Kidney epithelial cell (primary cell): ENCODE measurements at regions not wholly inside any gene's neighbourhood (a gene's known extent, or its start where the extent isn't known, plus 50 kb on each side); places are given as distances from the start of the nearest gene placed in this dataset.
"Not testable (repeated sequence)": the region's sequence is repeated elsewhere in the genome, so short reads cannot be mapped to it uniquely, and the experiment has no call there.

ENCODE experiments used
- DNase-seq: peaks from one replicate; pipeline ENCODE4 v3.0.0-alpha.2; 2010; ENCODE audit warnings: low read depth
- H3K27me3 ChIP-seq: 2 replicates; pipeline ENCODE4 v1.6.0; 2011; ENCODE audit warnings: low read length; ENCODE audit not compliant: control insufficient read depth, insufficient read depth
- H3K36me3 ChIP-seq: 2 replicates; pipeline ENCODE4 v1.5.1; 2011; ENCODE audit warnings: low read length; ENCODE audit not compliant: control insufficient read depth, insufficient read depth
- H3K4me3 ChIP-seq: 2 replicates; pipeline ENCODE4 v1.5.1; 2011; ENCODE audit warnings: low read depth, mild to moderate bottlenecking, control low read depth, low read length
- TF ChIP-seq, protein P1 (sequence below): IDR thresholded peaks from 2 replicates; pipeline ENCODE4 v1.5.1; 2011; ENCODE audit warnings: mild to moderate bottlenecking, moderate library complexity, low read length, control low read depth, inconsistent platforms; ENCODE audit not compliant: insufficient read depth, poor library complexity, severe bottlenecking

DNA sequence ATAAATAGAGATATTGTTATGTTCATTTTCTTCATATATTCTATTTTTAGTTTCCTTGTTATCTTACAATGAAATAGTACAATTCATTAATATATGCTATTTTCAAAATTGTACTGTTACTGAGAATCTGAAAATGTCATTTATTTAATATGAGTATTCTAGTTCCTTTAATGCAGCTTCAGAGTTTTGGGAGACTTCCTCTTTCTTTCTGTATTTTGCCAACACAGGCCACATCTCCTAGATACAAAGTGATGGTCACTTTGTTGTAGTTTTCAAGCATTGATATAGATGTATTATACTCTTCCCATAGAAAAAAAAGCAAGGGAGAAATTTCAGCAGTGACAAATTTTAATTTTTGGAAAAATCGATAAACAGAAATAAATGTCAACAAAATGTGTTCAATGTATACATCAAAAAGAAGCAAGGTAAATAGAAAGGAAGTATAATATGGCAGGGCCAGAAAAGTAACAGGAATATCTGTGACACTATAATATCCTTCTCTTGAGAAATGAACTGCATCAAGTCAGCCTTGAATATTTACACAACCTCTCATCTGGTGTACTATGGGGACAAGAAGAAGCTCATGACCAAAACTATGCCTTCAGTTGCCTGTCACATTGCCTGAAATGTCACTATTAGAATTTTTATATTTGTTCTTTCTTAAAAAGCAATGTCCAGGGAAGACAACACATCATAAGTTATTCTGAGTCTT is 396.0 kb downstream of the TBC1D32 start:
- no peak for DNase-seq
- no peak overlapping the region for H3K4me3 ChIP-seq
- H3K36me3 ChIP-seq: no peaks in the 10 kb centered on the region
- TF ChIP-seq, protein P1, sequence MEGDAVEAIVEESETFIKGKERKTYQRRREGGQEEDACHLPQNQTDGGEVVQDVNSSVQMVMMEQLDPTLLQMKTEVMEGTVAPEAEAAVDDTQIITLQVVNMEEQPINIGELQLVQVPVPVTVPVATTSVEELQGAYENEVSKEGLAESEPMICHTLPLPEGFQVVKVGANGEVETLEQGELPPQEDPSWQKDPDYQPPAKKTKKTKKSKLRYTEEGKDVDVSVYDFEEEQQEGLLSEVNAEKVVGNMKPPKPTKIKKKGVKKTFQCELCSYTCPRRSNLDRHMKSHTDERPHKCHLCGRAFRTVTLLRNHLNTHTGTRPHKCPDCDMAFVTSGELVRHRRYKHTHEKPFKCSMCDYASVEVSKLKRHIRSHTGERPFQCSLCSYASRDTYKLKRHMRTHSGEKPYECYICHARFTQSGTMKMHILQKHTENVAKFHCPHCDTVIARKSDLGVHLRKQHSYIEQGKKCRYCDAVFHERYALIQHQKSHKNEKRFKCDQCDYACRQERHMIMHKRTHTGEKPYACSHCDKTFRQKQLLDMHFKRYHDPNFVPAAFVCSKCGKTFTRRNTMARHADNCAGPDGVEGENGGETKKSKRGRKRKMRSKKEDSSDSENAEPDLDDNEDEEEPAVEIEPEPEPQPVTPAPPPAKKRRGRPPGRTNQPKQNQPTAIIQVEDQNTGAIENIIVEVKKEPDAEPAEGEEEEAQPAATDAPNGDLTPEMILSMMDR: no peak
- no peaks in the 10 kb centered on the region for H3K27me3 ChIP-seq

DNA sequence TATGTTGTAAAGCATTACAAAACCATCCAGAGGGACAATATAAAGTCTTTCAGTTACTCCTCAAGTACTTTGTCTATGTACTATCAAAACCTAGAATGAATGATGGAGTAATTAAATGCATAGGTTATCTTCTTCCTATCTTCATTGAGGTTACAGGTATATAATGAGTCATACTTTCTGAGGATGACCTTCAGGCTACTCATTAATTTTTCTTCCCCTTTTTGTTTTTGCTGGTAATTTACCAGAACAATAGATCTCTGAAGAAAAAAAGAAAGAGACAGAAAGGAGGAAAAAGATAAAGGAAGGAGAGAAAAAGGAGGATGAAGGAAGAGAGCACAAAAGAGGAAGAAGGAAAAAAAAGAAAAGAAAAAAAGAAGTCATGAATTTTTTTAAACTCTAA is 398.4 kb downstream of the TBC1D32 start:
- DNase-seq: no peak
- Histone ChIP-seq H3K27me3 (no peaks in the 10 kb centered on the region), H3K36me3 (no peaks in the 10 kb centered on the region), H3K4me3 (no peak overlapping the region)
- TF ChIP-seq, protein P1: no peak

DNA sequence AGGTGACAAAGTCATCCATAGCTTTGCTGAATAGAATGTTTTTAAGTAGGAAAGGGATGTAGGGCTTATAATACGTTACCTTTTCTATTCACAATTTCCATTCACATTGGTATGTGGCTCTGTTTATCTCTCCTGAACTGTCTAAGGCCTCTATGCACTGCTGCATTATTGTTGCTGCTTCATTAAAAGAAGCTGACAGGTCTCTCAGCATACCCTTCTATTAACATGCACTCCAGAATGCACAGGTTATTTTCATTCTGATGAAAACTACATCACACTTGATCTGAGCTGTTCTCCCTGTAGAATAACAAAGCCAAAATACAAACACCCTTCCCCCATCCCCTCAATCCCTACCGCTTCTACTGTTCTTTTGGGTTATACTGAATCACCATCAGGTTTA is 399.3 kb downstream of the TBC1D32 start:
- H3K27me3 ChIP-seq: no peaks in the 10 kb centered on the region
- no peak for DNase-seq
- TF ChIP-seq, protein P1: no peak
- H3K36me3 ChIP-seq: no peaks in the 10 kb centered on the region
- no peak overlapping the region for H3K4me3 ChIP-seq

DNA sequence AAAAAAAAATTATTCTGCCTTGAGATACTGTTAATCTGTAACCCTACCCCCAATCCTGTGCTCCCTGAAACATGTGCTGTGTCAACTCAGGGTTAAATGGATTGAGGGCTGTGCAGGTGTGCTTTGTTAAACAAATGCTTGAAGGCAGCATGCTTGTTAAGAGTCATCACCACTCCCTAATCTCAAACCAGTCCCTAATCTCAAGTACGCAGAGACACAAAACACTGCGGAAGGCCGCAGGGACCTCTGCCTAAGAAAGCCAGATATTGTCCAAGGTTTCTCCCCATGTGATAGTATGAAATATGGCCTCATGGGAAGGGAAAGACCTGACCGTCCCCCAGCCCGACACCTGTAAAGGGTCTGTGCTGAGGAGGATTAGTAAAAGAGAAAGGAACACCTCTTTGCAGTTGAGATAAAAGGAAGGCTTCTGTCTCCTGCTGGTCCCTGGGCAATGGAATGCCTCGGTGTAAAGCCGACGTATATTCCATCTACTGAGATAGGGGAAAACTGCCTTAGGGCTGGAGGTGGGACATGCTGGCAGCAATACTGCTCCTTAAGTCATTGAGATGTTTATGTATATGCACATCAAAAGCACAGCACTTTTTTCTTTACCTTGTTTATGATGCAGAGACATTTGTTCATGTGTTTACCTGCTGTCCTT is 402.6 kb downstream of the TBC1D32 start:
- not testable (repeated sequence) for DNase-seq, H3K4me3 ChIP-seq, H3K36me3 ChIP-seq, H3K27me3 ChIP-seq

DNA sequence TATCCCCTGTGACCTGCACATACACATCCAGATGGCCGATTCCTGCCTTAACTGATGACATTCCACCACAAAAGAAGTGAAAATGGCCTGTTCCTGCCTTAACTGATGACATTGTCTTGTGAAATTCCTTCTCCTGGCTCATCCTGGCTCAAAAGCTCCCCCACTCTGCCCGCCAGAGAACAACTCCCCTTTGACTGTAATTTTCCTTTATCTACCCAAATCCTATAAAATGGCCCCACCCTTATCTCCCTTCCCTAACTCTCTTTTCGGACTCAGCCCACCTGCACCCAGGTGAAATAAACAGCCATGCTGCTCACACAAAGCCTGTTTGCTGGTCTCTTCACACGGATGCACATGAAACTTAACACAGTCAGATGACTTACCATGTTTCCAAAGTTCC is 403.8 kb downstream of the TBC1D32 start:
- H3K4me3 ChIP-seq, H3K27me3 ChIP-seq, H3K36me3 ChIP-seq, DNase-seq: not testable (repeated sequence)

DNA sequence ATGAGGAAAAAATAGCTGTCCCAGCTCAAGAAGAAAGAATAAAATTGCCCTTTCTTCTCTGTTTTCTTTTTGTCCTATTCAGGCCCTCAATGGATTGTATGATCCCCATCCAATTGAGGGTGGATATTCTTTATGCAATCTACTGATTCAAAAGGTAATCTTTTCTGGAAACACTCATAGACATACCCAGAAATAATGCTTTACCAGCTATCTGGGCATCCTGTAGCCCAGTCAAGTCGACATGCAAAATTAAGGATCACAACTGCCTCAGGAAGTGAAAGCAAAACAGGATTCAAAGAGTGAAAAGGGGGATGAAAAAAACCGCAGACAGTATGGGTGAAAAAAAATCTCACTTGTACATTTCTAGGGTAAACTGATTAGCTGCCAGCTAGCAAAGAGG is 410.1 kb downstream of the TBC1D32 start:
- TF ChIP-seq, protein P1: no peak
- DNase-seq: no peak
- H3K27me3 ChIP-seq: no peaks in the 10 kb centered on the region
- H3K4me3 ChIP-seq: no peak overlapping the region
- no peaks in the 10 kb centered on the region for H3K36me3 ChIP-seq

DNA sequence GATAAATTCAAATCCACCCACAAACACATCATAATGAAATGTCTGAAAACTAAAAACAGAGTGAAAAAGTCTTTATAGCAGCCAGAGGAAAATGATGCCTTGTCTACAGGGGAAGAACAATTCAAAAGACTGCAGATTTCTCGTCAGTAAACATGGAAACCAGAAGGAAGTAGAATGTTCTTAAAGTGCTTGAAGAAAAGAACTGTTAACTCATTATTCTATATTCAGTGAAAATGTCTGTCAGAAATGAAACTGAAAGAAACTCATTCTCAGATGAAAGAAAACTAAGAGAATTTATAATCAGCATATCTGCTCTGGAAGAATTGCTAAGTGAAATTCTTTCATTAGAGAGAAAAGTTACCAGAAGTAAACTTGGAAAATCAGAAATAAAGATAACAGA is 416.1 kb downstream of the TBC1D32 start:
- DNase-seq: no peak

More for the DNA sequence above, 416.1 kb downstream of the TBC1D32 start:
- Histone ChIP-seq H3K4me3 (no peak overlapping the region), H3K36me3 (no peaks in the 10 kb centered on the region), H3K27me3 (no peaks in the 10 kb centered on the region)
- TF ChIP-seq, protein P1: no peak
